Hepatocyte (in vitro differentiated cells): ENCODE measurements at regions not wholly inside any gene's neighbourhood (a gene's known extent, or its start where the extent isn't known, plus 50 kb on each side); places are given as distances from the start of the nearest gene placed in this dataset.

Source experiments
- EZH2 ChIP-seq: fragments of 200-600 bp; sonication (generic); IDR thresholded peaks from 2 replicates; pipeline ENCODE4 v1.6.1; 2016; ENCODE audit warnings: antibody characterized with exemption, mild to moderate bottlenecking, borderline replicate concordance
- EZH2phosphoT487 ChIP-seq: fragments of 200-600 bp; sonication (generic); IDR thresholded peaks from one replicate; pipeline ENCODE4 v1.6.1; 2018; ENCODE audit warnings: antibody characterized with exemption, mild to moderate bottlenecking, low read depth, moderate library complexity; ENCODE audit not compliant: unreplicated experiment, severe bottlenecking
- TF ChIP-seq, protein P1 (sequence below): fragments of 200-600 bp; sonication (generic); IDR thresholded peaks from 2 replicates; pipeline ENCODE4 v1.5.1; 2016; ENCODE audit warnings: antibody characterized with exemption, mild to moderate bottlenecking; ENCODE audit not compliant: poor library complexity

DNA sequence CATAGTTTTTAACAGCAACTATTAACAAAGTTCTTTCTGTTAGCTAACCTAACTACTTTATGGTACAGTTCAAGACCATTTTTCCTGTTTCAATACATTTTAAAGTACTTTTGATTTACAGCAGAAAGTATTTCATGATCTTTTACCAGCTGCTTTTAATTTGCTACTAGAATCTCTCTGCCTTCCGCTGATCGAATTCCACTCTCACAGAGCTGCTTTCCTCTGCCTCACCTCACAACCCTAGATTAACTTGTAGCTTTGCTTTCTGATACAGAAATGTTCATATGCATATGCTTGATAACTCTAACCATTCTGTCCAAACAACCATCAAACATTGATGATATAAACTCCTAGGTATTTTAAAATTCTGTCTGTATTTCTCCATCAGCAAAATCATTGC, 463.2 kb upstream of the ZEB2 start:
- TF ChIP-seq, protein P1, sequence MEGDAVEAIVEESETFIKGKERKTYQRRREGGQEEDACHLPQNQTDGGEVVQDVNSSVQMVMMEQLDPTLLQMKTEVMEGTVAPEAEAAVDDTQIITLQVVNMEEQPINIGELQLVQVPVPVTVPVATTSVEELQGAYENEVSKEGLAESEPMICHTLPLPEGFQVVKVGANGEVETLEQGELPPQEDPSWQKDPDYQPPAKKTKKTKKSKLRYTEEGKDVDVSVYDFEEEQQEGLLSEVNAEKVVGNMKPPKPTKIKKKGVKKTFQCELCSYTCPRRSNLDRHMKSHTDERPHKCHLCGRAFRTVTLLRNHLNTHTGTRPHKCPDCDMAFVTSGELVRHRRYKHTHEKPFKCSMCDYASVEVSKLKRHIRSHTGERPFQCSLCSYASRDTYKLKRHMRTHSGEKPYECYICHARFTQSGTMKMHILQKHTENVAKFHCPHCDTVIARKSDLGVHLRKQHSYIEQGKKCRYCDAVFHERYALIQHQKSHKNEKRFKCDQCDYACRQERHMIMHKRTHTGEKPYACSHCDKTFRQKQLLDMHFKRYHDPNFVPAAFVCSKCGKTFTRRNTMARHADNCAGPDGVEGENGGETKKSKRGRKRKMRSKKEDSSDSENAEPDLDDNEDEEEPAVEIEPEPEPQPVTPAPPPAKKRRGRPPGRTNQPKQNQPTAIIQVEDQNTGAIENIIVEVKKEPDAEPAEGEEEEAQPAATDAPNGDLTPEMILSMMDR, result no peak
- no peak for TF ChIP-seq EZH2phosphoT487
- TF ChIP-seq EZH2, result no peak
